Activated CD4-positive, alpha-beta T cell treated with anti-CD3 and anti-CD28 coated beads for 1 hour (primary cell): ENCODE measurements at regions not wholly inside any gene's neighbourhood (a gene's known extent, or its start where the extent isn't known, plus 50 kb on each side); places are given as distances from the start of the nearest gene placed in this dataset.

Source experiments
- DNase-seq: peaks from one replicate; pipeline ENCODE4 v3.0.0-alpha.2; 2020

GRCh38 chr2:118309946-118310680, 221.8 kb downstream of the INSIG2 start:
- peak; percentile 40 for DNase-seq

- no peak for DNase-seq
These were observed 221.1 kb downstream of the INSIG2 start for GRCh38 chr2:118309257-118309945.

GRCh38 chr2:118307864-118308263, 219.6 kb downstream of the INSIG2 start:
- DNase-seq: no peak

- DNase-seq: no peak
These were observed 213.0 kb downstream of the INSIG2 start for GRCh38 chr2:118301248-118301647.

GRCh38 chr2:118300832-118301231, 212.6 kb downstream of the INSIG2 start:
- DNase-seq: no peak

- DNase-seq: no peak
These were observed 208.4 kb downstream of the INSIG2 start for GRCh38 chr2:118296663-118297062.

- no peak for DNase-seq
These were observed 207.5 kb downstream of the INSIG2 start for GRCh38 chr2:118295592-118296390.

GRCh38 chr2:118294063-118294462, 205.8 kb downstream of the INSIG2 start:
- DNase-seq: no peak

GRCh38 chr2:118292991-118293390, 204.7 kb downstream of the INSIG2 start:
- no peak for DNase-seq

- no peak for DNase-seq
These were observed 203.1 kb downstream of the INSIG2 start for GRCh38 chr2:118291251-118291880.

- DNase-seq: no peak
These were observed 202.4 kb downstream of the INSIG2 start for GRCh38 chr2:118290411-118291250.

GRCh38 chr2:118279005-118279404, 190.7 kb downstream of the INSIG2 start:
- no peak for DNase-seq

GRCh38 chr2:118278046-118278445, 189.8 kb downstream of the INSIG2 start:
- DNase-seq: no peak

- DNase-seq: no peak
These were observed 186.7 kb downstream of the INSIG2 start for GRCh38 chr2:118274841-118275510.

- DNase-seq: no peak
These were observed 184.1 kb downstream of the INSIG2 start for GRCh38 chr2:118272391-118272790.

- DNase-seq: no peak
These were observed 181.3 kb downstream of the INSIG2 start for GRCh38 chr2:118269408-118270051.

- no peak for DNase-seq
These were observed 180.0 kb downstream of the INSIG2 start for GRCh38 chr2:118268268-118268667.

- no peak for DNase-seq
These were observed 177.7 kb downstream of the INSIG2 start for GRCh38 chr2:118265873-118266455.

- DNase-seq: no peak
These were observed 176.1 kb downstream of the INSIG2 start for GRCh38 chr2:118264232-118264990.

GRCh38 chr2:118257696-118258095, 169.4 kb downstream of the INSIG2 start:
- DNase-seq: no peak
